GM10248 (cell line): ENCODE measurements at regions not wholly inside any gene's neighbourhood (a gene's known extent, or its start where the extent isn't known, plus 50 kb on each side); places are given as distances from the start of the nearest gene placed in this dataset.

Experiments
- CTCF ChIA-PET: fragments of 300-600 bp; sonication (Branson Sonifier 250); formaldehyde crosslinking; extraction: SDS; loops from one replicate; lab custom pipeline; 2021; ENCODE audit warnings: antibody characterized with exemption; lab: Yijun Ruan, JAX
- POLR2A ChIA-PET: fragments of 350-650 bp; sonication (Branson Sonifier 250); formaldehyde crosslinking; extraction: SDS; loops from one replicate; lab custom pipeline; 2020; ENCODE audit warnings: antibody characterized with exemption; lab: Yijun Ruan, JAX
- DNase-seq: peaks from one replicate; pipeline ENCODE4 v3.0.0; 2012; ENCODE audit errors: extremely low spot score
- TF ChIP-seq, protein P1 (sequence below): IDR thresholded peaks from 2 replicates; pipeline ENCODE4 v1.5.1; 2012; ENCODE audit warnings: mild to moderate bottlenecking, low read depth; ENCODE audit errors: extremely low read depth, missing control alignments, control extremely low read depth

GRCh38 chr2:78686625-78687153 lies 338.8 kb upstream of the REG3G start:
- DNase-seq = no peak
- ChIA-PET POLR2A (no interaction called here), CTCF (interaction anchor here (1.1 to 1.7 kb wide), 2 partner anchors 9 to 13 kb away, joined by 3 to 8 read pairs; no protein-coding TSS in a partner anchor)
- TF ChIP-seq, protein P1, sequence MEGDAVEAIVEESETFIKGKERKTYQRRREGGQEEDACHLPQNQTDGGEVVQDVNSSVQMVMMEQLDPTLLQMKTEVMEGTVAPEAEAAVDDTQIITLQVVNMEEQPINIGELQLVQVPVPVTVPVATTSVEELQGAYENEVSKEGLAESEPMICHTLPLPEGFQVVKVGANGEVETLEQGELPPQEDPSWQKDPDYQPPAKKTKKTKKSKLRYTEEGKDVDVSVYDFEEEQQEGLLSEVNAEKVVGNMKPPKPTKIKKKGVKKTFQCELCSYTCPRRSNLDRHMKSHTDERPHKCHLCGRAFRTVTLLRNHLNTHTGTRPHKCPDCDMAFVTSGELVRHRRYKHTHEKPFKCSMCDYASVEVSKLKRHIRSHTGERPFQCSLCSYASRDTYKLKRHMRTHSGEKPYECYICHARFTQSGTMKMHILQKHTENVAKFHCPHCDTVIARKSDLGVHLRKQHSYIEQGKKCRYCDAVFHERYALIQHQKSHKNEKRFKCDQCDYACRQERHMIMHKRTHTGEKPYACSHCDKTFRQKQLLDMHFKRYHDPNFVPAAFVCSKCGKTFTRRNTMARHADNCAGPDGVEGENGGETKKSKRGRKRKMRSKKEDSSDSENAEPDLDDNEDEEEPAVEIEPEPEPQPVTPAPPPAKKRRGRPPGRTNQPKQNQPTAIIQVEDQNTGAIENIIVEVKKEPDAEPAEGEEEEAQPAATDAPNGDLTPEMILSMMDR = no peak

- ChIA-PET POLR2A (no interaction called here), CTCF (interaction anchor here (0.8 kb wide), 1 partner anchor 10 kb away, joined by 3 read pairs; no protein-coding TSS in a partner anchor)
- TF ChIP-seq, protein P1 = no peak
- no peak for DNase-seq
Observed at GRCh38 chr2:78699696-78700095, 325.8 kb upstream of the REG3G start.

GRCh38 chr2:78701546-78701945 lies 324.0 kb upstream of the REG3G start:
- CTCF ChIA-PET = no interaction called here
- no peak for DNase-seq
- POLR2A ChIA-PET = no interaction called here

GRCh38 chr2:78707776-78708386 lies 317.6 kb upstream of the REG3G start:
- CTCF ChIA-PET = interaction anchor here (1.0 to 1.2 kb wide), 2 partner anchors 10 to 23 kb away, joined by 3 read pairs; no protein-coding TSS in a partner anchor
- POLR2A ChIA-PET = no interaction called here
- TF ChIP-seq, protein P1 = no peak
- no peak for DNase-seq

More at GRCh38 chr2:78701546-78701945, 324.0 kb upstream of the REG3G start:
- TF ChIP-seq, protein P1 = no peak

GRCh38 chr2:78710632-78711375 lies 314.7 kb upstream of the REG3G start:
- TF ChIP-seq, protein P1 = no peak

GRCh38 chr2:78715293-78715692 lies 310.2 kb upstream of the REG3G start:
- TF ChIP-seq, protein P1 = no peak
- no peak for DNase-seq
- CTCF ChIA-PET = no interaction called here
- POLR2A ChIA-PET = no interaction called here

More at GRCh38 chr2:78710632-78711375, 314.7 kb upstream of the REG3G start:
- POLR2A ChIA-PET = no interaction called here
- DNase-seq = no peak
- CTCF ChIA-PET = no interaction called here
